Neural progenitor cell (in vitro differentiated cells): ENCODE measurements at regions not wholly inside any gene's neighbourhood (a gene's known extent, or its start where the extent isn't known, plus 50 kb on each side); places are given as distances from the start of the nearest gene placed in this dataset.
A peak's percentile ranks its signal among the peaks of the same experiment; 100 is the strongest.

Source experiments
- DNase-seq: peaks from one replicate; pipeline ENCODE4 v3.0.0-alpha.2; 2016; ENCODE audit warnings: low spot score
- H2AFZ ChIP-seq: fragments of 200-600 bp; sonication (generic); replicated peaks from 2 replicates; pipeline ENCODE4 v1.6.1; 2016; ENCODE audit warnings: antibody characterized with exemption
- H3F3A ChIP-seq: fragments of 200-600 bp; sonication (generic); 2 replicates; pipeline ENCODE4 v1.6.1; 2016; ENCODE audit warnings: antibody characterized with exemption, low read depth
- H3K27ac ChIP-seq: fragments of 200-600 bp; sonication (generic); 2 replicates; pipeline ENCODE4 v1.5.1; 2016; ENCODE audit warnings: mild to moderate bottlenecking
- H3K27me3 ChIP-seq: fragments of 200-600 bp; sonication (generic); 2 replicates; pipeline ENCODE4 v1.6.1; 2016; ENCODE audit warnings: mild to moderate bottlenecking, moderate library complexity
- H3K36me3 ChIP-seq: fragments of 200-600 bp; sonication (generic); 2 replicates; pipeline ENCODE4 v1.5.1; 2016
- H3K4me1 ChIP-seq: fragments of 200-600 bp; sonication (generic); 2 replicates; pipeline ENCODE4 v1.6.1; 2016; ENCODE audit warnings: mixed run types
- H3K4me2 ChIP-seq: fragments of 200-600 bp; sonication (generic); 2 replicates; pipeline ENCODE4 v1.6.1; 2016
- H3K4me3 ChIP-seq: fragments of 200-600 bp; sonication (generic); 2 replicates; pipeline ENCODE4 v1.5.1; 2016
- H3K79me2 ChIP-seq: fragments of 200-600 bp; sonication (generic); 2 replicates; pipeline ENCODE4 v1.6.1; 2016; ENCODE audit warnings: low read depth
- H3K9ac ChIP-seq: fragments of 200-600 bp; sonication (generic); 2 replicates; pipeline ENCODE4 v1.6.1; 2016
- H3K9me3 ChIP-seq: fragments of 200-600 bp; sonication (generic); 2 replicates; pipeline ENCODE4 v1.5.1; 2016; ENCODE audit warnings: low read depth
- H4K20me1 ChIP-seq: fragments of 200-600 bp; sonication (generic); 2 replicates; pipeline ENCODE4 v1.6.1; 2016; ENCODE audit warnings: low read depth
- H3K27ac Mint-ChIP-seq: 3 replicates; pipeline ENCODE4 v1.8.0; 2021; ENCODE audit warnings: mixed read lengths
- H3K27me3 Mint-ChIP-seq: 2 replicates; pipeline ENCODE4 v1.8.0; 2022; ENCODE audit warnings: low read depth, mild to moderate bottlenecking, inconsistent platforms, moderate library complexity, mixed read lengths; ENCODE audit not compliant: insufficient read depth
- H3K36me3 Mint-ChIP-seq: 3 replicates; pipeline ENCODE4 v1.8.0; 2021; ENCODE audit warnings: mixed read lengths
- H3K4me1 Mint-ChIP-seq: 3 replicates; pipeline ENCODE4 v1.8.0; 2021; ENCODE audit warnings: mixed read lengths
- H3K4me3 Mint-ChIP-seq: 3 replicates; pipeline ENCODE4 v1.8.0; 2021; ENCODE audit warnings: mild to moderate bottlenecking, moderate library complexity, mixed read lengths
- H3K9me3 Mint-ChIP-seq: 3 replicates; pipeline ENCODE4 v1.8.0; 2020; ENCODE audit warnings: mixed read lengths
- EZH2 ChIP-seq: fragments of 200-600 bp; sonication (generic); IDR thresholded peaks from 2 replicates; pipeline ENCODE4 v1.6.1; 2017; ENCODE audit warnings: antibody characterized with exemption, mild to moderate bottlenecking, moderate library complexity
- EZH2phosphoT487 ChIP-seq: fragments of 200-600 bp; sonication (generic); IDR thresholded peaks from 2 replicates; pipeline ENCODE4 v1.6.1; 2017; ENCODE audit warnings: antibody characterized with exemption
- TF ChIP-seq, protein P1 (sequence below): fragments of 200-600 bp; sonication (generic); IDR thresholded peaks from 2 replicates; pipeline ENCODE4 v1.5.1; 2017; ENCODE audit warnings: antibody characterized with exemption, mild to moderate bottlenecking

DNA sequence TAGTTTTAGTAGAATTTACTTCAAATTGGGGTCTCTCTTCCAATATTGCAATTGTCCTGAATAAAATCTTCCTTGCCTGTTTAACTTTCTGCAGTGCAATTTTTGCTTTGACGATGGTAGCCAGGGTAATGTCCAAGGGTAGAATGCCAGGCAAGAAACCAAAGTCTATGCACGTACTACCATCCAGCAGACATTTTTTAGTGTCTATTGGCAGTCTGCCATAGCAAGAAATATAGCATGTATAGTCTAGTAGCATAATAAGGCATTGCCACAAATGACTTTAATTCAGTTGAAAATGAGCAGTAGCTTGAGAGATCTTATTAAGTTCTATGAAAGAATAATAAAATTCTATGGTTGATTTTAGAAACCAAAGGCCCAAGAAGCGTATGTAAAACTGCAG lies 62.3 kb upstream of the KCNQ5 start:
- H3K4me2 ChIP-seq = no peak overlapping the region
- Mint-ChIP-seq H3K4me3 (no peak overlapping the region), H3K27me3 (no peaks in the 10 kb centered on the region), H3K9me3 (no peaks in the 10 kb centered on the region), H3K27ac (no peak overlapping the region), H3K36me3 (no peaks in the 10 kb centered on the region), H3K4me1 (peaks cover 11% of the 10 kb centered on the region)
- no peak overlapping the region for H3K4me3 ChIP-seq
- DNase-seq = no peak
- H3K9me3 ChIP-seq = no peaks in the 10 kb centered on the region
- H3K4me1 ChIP-seq = no peaks in the 10 kb centered on the region
- H2AFZ ChIP-seq = no peak overlapping the region
- H3K36me3 ChIP-seq = no peaks in the 10 kb centered on the region
- H3K9ac ChIP-seq = no peak overlapping the region
- H3K79me2 ChIP-seq = no peaks in the 10 kb centered on the region
- no peaks in the 10 kb centered on the region for H3F3A ChIP-seq
- no peak overlapping the region for H3K27ac ChIP-seq
- H4K20me1 ChIP-seq = no peaks in the 10 kb centered on the region
- no peak for TF ChIP-seq EZH2phosphoT487
- TF ChIP-seq EZH2 = no peak
- TF ChIP-seq, protein P1, sequence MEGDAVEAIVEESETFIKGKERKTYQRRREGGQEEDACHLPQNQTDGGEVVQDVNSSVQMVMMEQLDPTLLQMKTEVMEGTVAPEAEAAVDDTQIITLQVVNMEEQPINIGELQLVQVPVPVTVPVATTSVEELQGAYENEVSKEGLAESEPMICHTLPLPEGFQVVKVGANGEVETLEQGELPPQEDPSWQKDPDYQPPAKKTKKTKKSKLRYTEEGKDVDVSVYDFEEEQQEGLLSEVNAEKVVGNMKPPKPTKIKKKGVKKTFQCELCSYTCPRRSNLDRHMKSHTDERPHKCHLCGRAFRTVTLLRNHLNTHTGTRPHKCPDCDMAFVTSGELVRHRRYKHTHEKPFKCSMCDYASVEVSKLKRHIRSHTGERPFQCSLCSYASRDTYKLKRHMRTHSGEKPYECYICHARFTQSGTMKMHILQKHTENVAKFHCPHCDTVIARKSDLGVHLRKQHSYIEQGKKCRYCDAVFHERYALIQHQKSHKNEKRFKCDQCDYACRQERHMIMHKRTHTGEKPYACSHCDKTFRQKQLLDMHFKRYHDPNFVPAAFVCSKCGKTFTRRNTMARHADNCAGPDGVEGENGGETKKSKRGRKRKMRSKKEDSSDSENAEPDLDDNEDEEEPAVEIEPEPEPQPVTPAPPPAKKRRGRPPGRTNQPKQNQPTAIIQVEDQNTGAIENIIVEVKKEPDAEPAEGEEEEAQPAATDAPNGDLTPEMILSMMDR = no peak
- no peaks in the 10 kb centered on the region for H3K27me3 ChIP-seq

DNA sequence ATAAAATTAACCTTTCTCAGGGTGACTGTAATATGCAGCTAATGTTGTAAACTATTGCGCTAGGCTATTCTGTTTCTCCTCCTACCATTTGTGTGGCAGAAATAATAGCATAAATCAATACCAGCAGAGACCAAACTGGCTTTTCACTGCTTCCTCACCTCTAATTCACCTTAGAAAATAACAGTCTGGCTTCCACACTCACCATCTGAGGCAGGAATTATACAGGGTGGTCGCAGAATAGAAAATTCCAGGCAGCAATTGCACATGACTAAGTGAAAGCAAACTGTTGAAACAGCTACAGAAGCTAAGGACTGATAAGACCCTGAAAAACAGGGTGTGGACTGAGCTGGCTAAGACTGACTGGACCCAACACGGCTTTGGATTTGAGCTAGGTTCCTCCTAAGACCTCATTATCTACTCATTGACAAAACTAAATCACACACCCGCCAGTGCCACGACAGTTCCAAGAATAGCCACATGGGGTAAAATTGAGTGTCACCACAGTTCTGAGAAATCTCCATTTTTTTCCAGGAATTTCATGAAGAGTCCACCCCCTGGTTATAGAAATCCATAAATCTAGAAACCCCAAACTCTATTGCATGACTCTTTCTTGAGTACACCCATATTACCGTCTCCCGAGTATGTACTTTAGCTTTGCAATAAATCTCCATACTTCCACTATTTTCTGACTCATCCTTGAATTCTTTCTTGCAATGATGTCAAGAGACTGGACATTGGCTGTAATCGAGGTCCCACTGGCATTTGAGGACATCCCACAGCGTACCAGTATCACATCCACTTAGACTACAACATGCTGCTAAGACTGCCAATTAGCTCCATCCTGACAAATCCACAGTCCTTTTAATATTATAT lies 60.9 kb upstream of the KCNQ5 start:
- no peaks in the 10 kb centered on the region for H3K9me3 ChIP-seq
- Mint-ChIP-seq H3K4me1 (peaks cover 3% of the 10 kb centered on the region), H3K4me3 (no peak overlapping the region), H3K27ac (no peak overlapping the region), H3K9me3 (no peaks in the 10 kb centered on the region), H3K36me3 (no peaks in the 10 kb centered on the region), H3K27me3 (no peaks in the 10 kb centered on the region)
- no peak overlapping the region for H3K4me3 ChIP-seq
- H2AFZ ChIP-seq = no peak overlapping the region
- TF ChIP-seq, protein P1 = peak; percentile 22
- TF ChIP-seq EZH2phosphoT487 = no peak
- no peak overlapping the region for H3K4me2 ChIP-seq
- no peak for DNase-seq
- no peaks in the 10 kb centered on the region for H3K36me3 ChIP-seq
- H3K9ac ChIP-seq = no peak overlapping the region
- H3K4me1 ChIP-seq = no peaks in the 10 kb centered on the region
- H3K79me2 ChIP-seq = no peaks in the 10 kb centered on the region
- H4K20me1 ChIP-seq = no peaks in the 10 kb centered on the region
- H3K27ac ChIP-seq = no peak overlapping the region
- H3K27me3 ChIP-seq = no peaks in the 10 kb centered on the region
- H3F3A ChIP-seq = no peaks in the 10 kb centered on the region

DNA sequence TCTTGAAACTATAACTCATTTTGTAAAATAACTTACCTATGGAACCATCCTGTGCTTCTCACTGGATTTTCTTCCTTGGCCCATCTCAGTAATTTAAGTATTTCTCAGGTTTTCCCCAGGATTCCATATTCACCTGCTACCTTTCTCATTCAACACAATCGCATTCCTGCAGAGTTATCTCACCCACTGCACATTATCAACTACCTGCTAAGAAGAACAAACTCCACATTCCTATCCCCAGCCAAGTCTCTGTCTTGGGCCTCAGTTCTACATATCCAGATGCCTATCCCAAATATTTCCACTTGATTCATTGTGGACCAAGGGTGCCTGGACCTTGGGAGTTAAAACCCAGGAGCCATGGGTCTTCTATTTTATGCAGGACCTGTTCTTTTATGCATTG lies 60.2 kb upstream of the KCNQ5 start:
- Mint-ChIP-seq H3K4me1 (no peaks in the 10 kb centered on the region), H3K27ac (no peak overlapping the region), H3K27me3 (no peaks in the 10 kb centered on the region), H3K36me3 (no peaks in the 10 kb centered on the region), H3K9me3 (no peaks in the 10 kb centered on the region), H3K4me3 (no peak overlapping the region)
- Histone ChIP-seq H3K79me2 (no peaks in the 10 kb centered on the region), H3K27ac (no peak overlapping the region), H4K20me1 (no peaks in the 10 kb centered on the region), H3K4me2 (no peak overlapping the region), H3K9me3 (no peaks in the 10 kb centered on the region), H3K9ac (no peak overlapping the region), H3F3A (no peaks in the 10 kb centered on the region), H3K36me3 (no peaks in the 10 kb centered on the region), H3K27me3 (no peaks in the 10 kb centered on the region), H3K4me1 (no peaks in the 10 kb centered on the region), H3K4me3 (no peak overlapping the region), H2AFZ (no peak overlapping the region)
- TF ChIP-seq, protein P1 = no peak
- TF ChIP-seq EZH2phosphoT487 = no peak
- no peak for TF ChIP-seq EZH2
- DNase-seq = no peak
